COLO668 (cell line): ENCODE measurements at regions not wholly inside any gene's neighbourhood (a gene's known extent, or its start where the extent isn't known, plus 50 kb on each side); places are given as distances from the start of the nearest gene placed in this dataset.

Experiments
- DNase-seq: peaks from one replicate; lab custom pipeline; 2025; ENCODE audit not compliant: unreplicated experiment; lab: John Stamatoyannopoulos, UW

GRCh38 chr6:110033101-110033500 lies 55.0 kb downstream of the GPR6 start:
- no peak for DNase-seq

- DNase-seq = no peak
These were observed 55.9 kb downstream of the GPR6 start for GRCh38 chr6:110033749-110034666.

GRCh38 chr6:110034667-110035036 lies 56.5 kb downstream of the GPR6 start:
- DNase-seq = no peak

GRCh38 chr6:110035321-110035720 lies 57.2 kb downstream of the GPR6 start:
- no peak for DNase-seq

- no peak for DNase-seq
These were observed 58.5 kb downstream of the GPR6 start for GRCh38 chr6:110036408-110037302.

- DNase-seq = no peak
These were observed 59.7 kb downstream of the GPR6 start for GRCh38 chr6:110037726-110038295.

- DNase-seq = peak; percentile 84
These were observed 61.4 kb downstream of the GPR6 start for GRCh38 chr6:110039364-110039980.

GRCh38 chr6:110039981-110040383 lies 61.9 kb downstream of the GPR6 start:
- peak; percentile 45 for DNase-seq

GRCh38 chr6:110040716-110041115 lies 62.6 kb downstream of the GPR6 start:
- no peak for DNase-seq

GRCh38 chr6:110041126-110041525 lies 63.0 kb downstream of the GPR6 start:
- no peak for DNase-seq

GRCh38 chr6:110041830-110042229 lies 63.7 kb downstream of the GPR6 start:
- no peak for DNase-seq

- no peak for DNase-seq
These were observed 64.7 kb downstream of the GPR6 start for GRCh38 chr6:110042670-110043296.

- DNase-seq = no peak
These were observed 65.4 kb downstream of the GPR6 start for GRCh38 chr6:110043366-110043994.

GRCh38 chr6:110044096-110044495 lies 66.0 kb downstream of the GPR6 start:
- DNase-seq = no peak

- no peak for DNase-seq
These were observed 66.5 kb downstream of the GPR6 start for GRCh38 chr6:110044622-110045021.

GRCh38 chr6:110048221-110048875 lies 70.2 kb downstream of the GPR6 start:
- DNase-seq = no peak

GRCh38 chr6:110049696-110050439 lies 71.8 kb downstream of the GPR6 start:
- no peak for DNase-seq
